ENCODE measurements at regions not wholly inside any gene's neighbourhood (a gene's known extent, or its start where the extent isn't known, plus 50 kb on each side); places are given as distances from the start of the nearest gene placed in this dataset.

- Histone ChIP-seq H3F3A (ENCODE audit: insufficient read depth, low read depth) (no peaks in the 10 kb centered on the region), H3K4me1 (replicated peaks; ENCODE audit: insufficient read depth) (no peaks in the 10 kb centered on the region), H3K9me3 (ENCODE audit: insufficient read depth, low read depth) (no peaks in the 10 kb centered on the region; the same call in 1 of the 2 replicates), H3K4me3 (no peak overlapping the region), H4K20me1 (ENCODE audit: insufficient read depth) (no peaks in the 10 kb centered on the region), H3K4me2 (no peak overlapping the region), H2AFZ (no peak overlapping the region), H3K79me2 (ENCODE audit: low read depth) (no peaks in the 10 kb centered on the region), H3K27me3 (ENCODE audit: insufficient read depth, low read depth) (no peaks in the 10 kb centered on the region), H3K9me2 (ENCODE audit: insufficient read depth) (no peaks in the 10 kb centered on the region), H3K27ac (no peak overlapping the region), H3K36me3 (ENCODE audit: low read depth) (no peaks in the 10 kb centered on the region)
- no TSS peak for BruUV-seq (replicated peaks)
- no peak for TF ChIP-seq CTCF (conservative IDR thresholded peaks at IDR 0.05)
- TF ChIP-seq EZH2 (IDR thresholded peaks at IDR 0.05; ENCODE audit: low read depth) = no peak
- no peak for DNase-seq
- intact Hi-C loops (cut with micrococcal nuclease; ENCODE audit: unreplicated experiment) = no loop called here
- ChIA-PET POLR2A (ENCODE audit: unreplicated experiment) (no interaction called here), CTCF (no interaction called here)
These were observed 77.2 kb downstream of the ACKR3 start for GRCh38 chr2:236646871-236647270.

- no peak for DNase-seq
- intact Hi-C loops (cut with micrococcal nuclease; ENCODE audit: unreplicated experiment) = no loop called here
- TF ChIP-seq CTCF (conservative IDR thresholded peaks at IDR 0.05) = no peak
- no peak for TF ChIP-seq EZH2 (IDR thresholded peaks at IDR 0.05; ENCODE audit: low read depth)
- Histone ChIP-seq H2AFZ (no peak overlapping the region), H3F3A (ENCODE audit: insufficient read depth, low read depth) (no peaks in the 10 kb centered on the region), H4K20me1 (ENCODE audit: insufficient read depth) (no peaks in the 10 kb centered on the region), H3K27me3 (ENCODE audit: insufficient read depth, low read depth) (no peaks in the 10 kb centered on the region), H3K9me3 (ENCODE audit: insufficient read depth, low read depth) (no peaks in the 10 kb centered on the region; the same call in 1 of the 2 replicates), H3K4me3 (no peak overlapping the region), H3K9me2 (ENCODE audit: insufficient read depth) (no peaks in the 10 kb centered on the region), H3K79me2 (ENCODE audit: low read depth) (no peaks in the 10 kb centered on the region), H3K36me3 (ENCODE audit: low read depth) (no peaks in the 10 kb centered on the region), H3K27ac (no peak overlapping the region), H3K4me2 (no peak overlapping the region), H3K4me1 (replicated peaks; ENCODE audit: insufficient read depth) (no peaks in the 10 kb centered on the region)
- BruUV-seq (replicated peaks) = no TSS peak
- ChIA-PET CTCF (no interaction called here), POLR2A (ENCODE audit: unreplicated experiment) (no interaction called here)
These were observed 78.0 kb downstream of the ACKR3 start for GRCh38 chr2:236647621-236648020.

GRCh38 chr2:236653863-236654262 is 84.2 kb downstream of the ACKR3 start:
- Histone ChIP-seq H4K20me1 (ENCODE audit: insufficient read depth) (no peaks in the 10 kb centered on the region), H3K36me3 (ENCODE audit: low read depth) (no peaks in the 10 kb centered on the region), H3K4me2 (no peak overlapping the region), H3K27ac (no peak overlapping the region), H3K4me1 (replicated peaks; ENCODE audit: insufficient read depth) (no peaks in the 10 kb centered on the region), H3K4me3 (no peak overlapping the region), H3K9me3 (ENCODE audit: insufficient read depth, low read depth) (no peaks in the 10 kb centered on the region; the same call in 1 of the 2 replicates), H2AFZ (no peak overlapping the region), H3K79me2 (ENCODE audit: low read depth) (no peaks in the 10 kb centered on the region), H3K9me2 (ENCODE audit: insufficient read depth) (no peaks in the 10 kb centered on the region; the same call in 1 of the 2 replicates), H3F3A (ENCODE audit: insufficient read depth, low read depth) (no peaks in the 10 kb centered on the region), H3K27me3 (ENCODE audit: insufficient read depth, low read depth) (no peaks in the 10 kb centered on the region)
- DNase-seq = no peak
- no TSS peak for BruUV-seq (replicated peaks)
- TF ChIP-seq CTCF (conservative IDR thresholded peaks at IDR 0.05) = no peak
- TF ChIP-seq EZH2 (IDR thresholded peaks at IDR 0.05; ENCODE audit: low read depth) = no peak
- intact Hi-C loops (cut with micrococcal nuclease; ENCODE audit: unreplicated experiment) = no loop called here
- POLR2A ChIA-PET (ENCODE audit: unreplicated experiment) = no interaction called here
- CTCF ChIA-PET = no interaction called here
